H9 (cell line): ENCODE measurements at regions not wholly inside any gene's neighbourhood (a gene's known extent, or its start where the extent isn't known, plus 50 kb on each side); places are given as distances from the start of the nearest gene placed in this dataset.

Experiments used
- DNase-seq: peaks from one replicate; pipeline ENCODE4 v3.0.0-alpha.2; 2017
- H2AFZ ChIP-seq: one replicate; pipeline ENCODE4 v1.6.1; 2013; ENCODE audit warnings: mild to moderate bottlenecking, low read length, control low read depth, moderate library complexity
- H2AK5ac ChIP-seq: 2 replicates; pipeline ENCODE4 v1.6.1; 2013; ENCODE audit warnings: low read length, control low read depth, mixed read lengths; ENCODE audit not compliant: insufficient read length
- H2BK120ac ChIP-seq: one replicate; pipeline ENCODE4 v1.6.1; 2013; ENCODE audit warnings: low read depth, mild to moderate bottlenecking, low read length, control low read depth, inconsistent platforms; ENCODE audit not compliant: poor library complexity, severe bottlenecking
- H2BK12ac ChIP-seq: 2 replicates; pipeline ENCODE4 v1.6.1; 2013; ENCODE audit warnings: low read length, control low read depth, mixed read lengths, low read depth; ENCODE audit not compliant: insufficient read length
- H2BK15ac ChIP-seq: 2 replicates; pipeline ENCODE4 v1.6.1; 2013; ENCODE audit warnings: low read depth, low read length, control low read depth
- H2BK20ac ChIP-seq: one replicate; pipeline ENCODE4 v1.6.1; 2013; ENCODE audit warnings: low read depth, mild to moderate bottlenecking, low read length, control low read depth, inconsistent platforms; ENCODE audit not compliant: poor library complexity, severe bottlenecking
- H2BK5ac ChIP-seq: 2 replicates; pipeline ENCODE4 v1.6.1; 2013; ENCODE audit warnings: low read length, control low read depth, mixed read lengths; ENCODE audit not compliant: insufficient read length
- H3K14ac ChIP-seq: 2 replicates; pipeline ENCODE4 v1.6.1; 2013; ENCODE audit warnings: low read length, control low read depth; ENCODE audit not compliant: insufficient read depth
- H3K18ac ChIP-seq: 2 replicates; pipeline ENCODE4 v1.6.1; 2013; ENCODE audit warnings: low read depth, mild to moderate bottlenecking, mixed read lengths, low read length, control low read depth; ENCODE audit not compliant: insufficient read length
- H3K23ac ChIP-seq: 2 replicates; pipeline ENCODE4 v1.6.1; 2013; ENCODE audit warnings: low read length, control low read depth, mixed read lengths, low read depth; ENCODE audit not compliant: insufficient read length
- H3K23me2 ChIP-seq: 2 replicates; pipeline ENCODE4 v1.6.1; 2013; ENCODE audit warnings: low read depth, mild to moderate bottlenecking, mixed read lengths, low read length, control low read depth; ENCODE audit not compliant: insufficient read length, poor library complexity, severe bottlenecking
- H3K27ac ChIP-seq: 2 replicates; pipeline ENCODE4 v1.5.1; 2013; ENCODE audit warnings: low read length, control low read depth, mixed read lengths, low read depth; ENCODE audit not compliant: insufficient read length
- H3K27me3 ChIP-seq: 2 replicates; pipeline ENCODE4 v1.6.1; 2013; ENCODE audit warnings: low read length, control low read depth, inconsistent platforms; ENCODE audit not compliant: insufficient read depth
- H3K4ac ChIP-seq: 2 replicates; pipeline ENCODE4 v1.6.1; 2013; ENCODE audit warnings: low read depth, mild to moderate bottlenecking, control low read depth, inconsistent platforms, low read length, moderate library complexity
- H3K4me1 ChIP-seq: 2 replicates; pipeline ENCODE4 v1.6.1; 2013; ENCODE audit warnings: low read length, control low read depth, inconsistent platforms; ENCODE audit not compliant: insufficient read depth
- H3K4me2 ChIP-seq: 2 replicates; pipeline ENCODE4 v1.6.1; 2013; ENCODE audit warnings: low read length, control low read depth, mixed read lengths; ENCODE audit not compliant: insufficient read length, insufficient read depth
- H3K56ac ChIP-seq: 2 replicates; pipeline ENCODE4 v1.6.1; 2013; ENCODE audit warnings: low read depth, mild to moderate bottlenecking, mixed read lengths, low read length, control low read depth; ENCODE audit not compliant: insufficient read length
- H3K79me1 ChIP-seq: 2 replicates; pipeline ENCODE4 v1.6.1; 2013; ENCODE audit warnings: low read depth, mild to moderate bottlenecking, moderate library complexity, low read length, control low read depth, inconsistent platforms; ENCODE audit not compliant: insufficient read depth, poor library complexity, severe bottlenecking
- H3K79me2 ChIP-seq: 2 replicates; pipeline ENCODE4 v1.6.1; 2013; ENCODE audit warnings: low read length, control low read depth, inconsistent platforms; ENCODE audit not compliant: insufficient read depth
- H3K9ac ChIP-seq: 2 replicates; pipeline ENCODE4 v1.6.1; 2013; ENCODE audit warnings: low read length, control low read depth, mixed read lengths; ENCODE audit not compliant: insufficient read length; ENCODE audit errors: extremely low read depth
- H3K9me3 ChIP-seq: one replicate; pipeline ENCODE4 v1.6.1; 2013; ENCODE audit warnings: low read depth, low read length, inconsistent platforms; ENCODE audit not compliant: control insufficient read depth
- H3T11ph ChIP-seq: one replicate; pipeline ENCODE4 v1.6.1; 2013; ENCODE audit warnings: mild to moderate bottlenecking, low read length, control low read depth, inconsistent platforms
- H4K20me1 ChIP-seq: one replicate; pipeline ENCODE4 v1.6.1; 2013; ENCODE audit not compliant: control insufficient read depth, insufficient read length, insufficient read depth
- H4K5ac ChIP-seq: 2 replicates; pipeline ENCODE4 v1.6.1; 2013; ENCODE audit warnings: low read depth, mild to moderate bottlenecking, mixed read lengths, low read length, control low read depth; ENCODE audit not compliant: insufficient read length
- H4K8ac ChIP-seq: replicated peaks from 2 replicates; pipeline ENCODE4 v1.6.1; 2013; ENCODE audit warnings: low read length, control low read depth, mixed read lengths, low read depth; ENCODE audit not compliant: insufficient read length
- H4K91ac ChIP-seq: 2 replicates; pipeline ENCODE4 v1.6.1; 2013; ENCODE audit warnings: low read depth, mild to moderate bottlenecking, moderate library complexity, mixed read lengths, low read length, control low read depth; ENCODE audit not compliant: insufficient read length
- H3K27ac Mint-ChIP-seq, 3 experiments: 2 replicates in 2 of 3; 3 replicates in 1 of 3; pipeline ENCODE4 v1.8.0; 2020 to 2021; ENCODE audit warnings: mixed read lengths in 3 of 3, mild to moderate bottlenecking in 1 of 3, moderate library complexity in 1 of 3
- H3K27me3 Mint-ChIP-seq: 2 replicates; pipeline ENCODE4 v1.8.0; 2021; ENCODE audit warnings: low read depth, mild to moderate bottlenecking, moderate library complexity, mixed read lengths
- H3K36me3 Mint-ChIP-seq, 3 experiments: 2 replicates in 2 of 3; 3 replicates in 1 of 3; pipeline ENCODE4 v1.8.0; 2020 to 2021; ENCODE audit warnings: low read depth in 3 of 3, mixed read lengths in 3 of 3; ENCODE audit not compliant: insufficient read depth in 1 of 3
- H3K4me1 Mint-ChIP-seq, 2 experiments: 2 replicates each; pipeline ENCODE4 v1.8.0; 2020; ENCODE audit warnings: mixed read lengths in 2 of 2
- H3K4me3 Mint-ChIP-seq, 2 experiments: 2 replicates in 1 of 2; 3 replicates in 1 of 2; pipeline ENCODE4 v1.8.0; 2020 to 2021; ENCODE audit warnings: mild to moderate bottlenecking in 2 of 2, mixed read lengths in 2 of 2, moderate library complexity in 1 of 2
- H3K9me3 Mint-ChIP-seq, 2 experiments: 2 replicates in 1 of 2; 3 replicates in 1 of 2; pipeline ENCODE4 v1.8.0; 2020; ENCODE audit warnings: mild to moderate bottlenecking in 2 of 2, mixed read lengths in 2 of 2, moderate library complexity in 1 of 2
- TF ChIP-seq, protein P1 (sequence below): fragments of 200-600 bp; sonication (generic); conservative IDR thresholded peaks from 3 replicates; pipeline ENCODE4 v1.8.0; 2021; ENCODE audit warnings: antibody characterized with exemption, mild to moderate bottlenecking

DNA sequence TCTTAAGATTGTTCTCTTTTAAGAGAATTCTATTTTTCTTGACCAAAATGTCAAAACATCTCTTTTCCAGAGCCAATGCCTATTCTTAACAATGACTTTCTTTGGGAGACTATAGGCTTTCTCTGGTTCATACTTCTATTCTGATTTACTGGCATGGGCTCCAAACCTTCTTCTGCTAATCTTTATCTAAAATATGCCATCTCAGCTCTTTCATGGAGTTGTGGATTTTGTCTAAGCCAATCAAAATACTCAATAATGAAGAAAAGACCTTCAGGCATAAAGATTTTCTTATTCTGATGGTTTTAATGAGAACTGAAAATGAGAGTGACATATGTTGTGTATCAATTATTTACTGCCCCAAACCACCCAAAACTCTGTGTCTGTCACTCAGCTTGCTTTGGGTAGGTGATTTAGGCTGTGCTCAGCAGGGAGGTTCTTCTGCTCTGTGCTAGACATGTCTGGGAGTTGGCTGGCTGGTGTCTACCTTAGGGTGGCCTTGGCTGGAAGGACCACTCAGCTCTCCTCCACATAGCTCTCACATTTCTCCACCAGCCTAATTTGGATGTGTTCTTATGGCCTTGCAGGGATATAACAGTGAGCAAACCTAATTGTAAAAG lies 270.8 kb downstream of the PRDM2 start:
- Histone ChIP-seq H2AFZ (no peak overlapping the region), H3K4me1 (no peaks in the 10 kb centered on the region), H4K8ac (no peak overlapping the region), H2BK5ac (no peak overlapping the region), H3K18ac (no peak overlapping the region), H3K23ac (no peak overlapping the region), H3K56ac (no peak overlapping the region), H2BK20ac (no peak overlapping the region), H3K27ac (no peak overlapping the region), H4K5ac (no peak overlapping the region), H2BK15ac (no peak overlapping the region), H3K14ac (no peak overlapping the region), H3T11ph (no peak overlapping the region), H3K79me1 (no peaks in the 10 kb centered on the region), H3K9me3 (no peaks in the 10 kb centered on the region), H3K23me2 (no peaks in the 10 kb centered on the region), H3K27me3 (no peaks in the 10 kb centered on the region), H2AK5ac (no peak overlapping the region), H4K20me1 (no peaks in the 10 kb centered on the region), H3K9ac (no peak overlapping the region), H3K4me2 (no peak overlapping the region), H4K91ac (no peak overlapping the region), H3K79me2 (no peaks in the 10 kb centered on the region), H2BK12ac (no peak overlapping the region), H2BK120ac (no peak overlapping the region), H3K4ac (no peak overlapping the region)
- peaks cover 8 to 11% of the 10 kb centered on the region in 2 experiments; a peak in 4 of 5 replicates for H3K9me3 Mint-ChIP-seq
- peaks cover 5 to 6% of the 10 kb centered on the region in 2 experiments; a peak in 2 of 4 replicates for H3K4me1 Mint-ChIP-seq
- DNase-seq, result no peak
- no peak overlapping the region for H3K4me3 Mint-ChIP-seq
- H3K36me3 Mint-ChIP-seq, result peaks cover 0 to 6% (median 0%) of the 10 kb centered on the region in 3 experiments; a peak in 3 of 7 replicates
- peaks cover 2% of the 10 kb centered on the region for H3K27me3 Mint-ChIP-seq
- H3K27ac Mint-ChIP-seq, result no peak overlapping the region
- TF ChIP-seq, protein P1, sequence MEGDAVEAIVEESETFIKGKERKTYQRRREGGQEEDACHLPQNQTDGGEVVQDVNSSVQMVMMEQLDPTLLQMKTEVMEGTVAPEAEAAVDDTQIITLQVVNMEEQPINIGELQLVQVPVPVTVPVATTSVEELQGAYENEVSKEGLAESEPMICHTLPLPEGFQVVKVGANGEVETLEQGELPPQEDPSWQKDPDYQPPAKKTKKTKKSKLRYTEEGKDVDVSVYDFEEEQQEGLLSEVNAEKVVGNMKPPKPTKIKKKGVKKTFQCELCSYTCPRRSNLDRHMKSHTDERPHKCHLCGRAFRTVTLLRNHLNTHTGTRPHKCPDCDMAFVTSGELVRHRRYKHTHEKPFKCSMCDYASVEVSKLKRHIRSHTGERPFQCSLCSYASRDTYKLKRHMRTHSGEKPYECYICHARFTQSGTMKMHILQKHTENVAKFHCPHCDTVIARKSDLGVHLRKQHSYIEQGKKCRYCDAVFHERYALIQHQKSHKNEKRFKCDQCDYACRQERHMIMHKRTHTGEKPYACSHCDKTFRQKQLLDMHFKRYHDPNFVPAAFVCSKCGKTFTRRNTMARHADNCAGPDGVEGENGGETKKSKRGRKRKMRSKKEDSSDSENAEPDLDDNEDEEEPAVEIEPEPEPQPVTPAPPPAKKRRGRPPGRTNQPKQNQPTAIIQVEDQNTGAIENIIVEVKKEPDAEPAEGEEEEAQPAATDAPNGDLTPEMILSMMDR, result no peak
